GM12891 (cell line): ENCODE measurements at regions not wholly inside any gene's neighbourhood (a gene's known extent, or its start where the extent isn't known, plus 50 kb on each side); places are given as distances from the start of the nearest gene placed in this dataset.

ENCODE experiments used
- POLR2A ChIP-seq: IDR thresholded peaks from 2 replicates; pipeline ENCODE4 v1.6.1; 2011; ENCODE audit warnings: low read depth, low read length, control low read depth
- TAF1 ChIP-seq: IDR thresholded peaks from 2 replicates; pipeline ENCODE4 v1.6.1; 2011; ENCODE audit warnings: low read depth, low read length, control low read depth

DNA sequence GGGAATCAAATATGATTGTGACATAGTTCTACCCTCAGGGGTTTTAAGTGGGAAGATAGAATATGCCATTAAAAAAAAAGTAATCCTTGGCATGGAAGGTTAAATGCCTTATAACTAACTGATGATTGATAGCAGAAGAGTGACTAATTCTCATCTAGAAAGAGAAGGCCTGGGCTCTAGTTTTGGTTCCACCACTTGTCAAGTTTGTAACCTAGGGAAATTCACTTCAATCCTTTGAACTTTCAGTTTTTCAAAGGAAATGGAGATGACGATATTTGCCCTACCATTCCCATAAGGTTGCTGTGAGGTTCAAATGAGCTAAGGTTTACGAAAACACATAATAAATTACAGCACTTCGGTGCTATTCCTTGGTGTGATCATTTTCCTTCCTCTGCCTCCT is 88.5 kb downstream of the GPR88 start:
- no peak for TF ChIP-seq POLR2A
- no peak for TF ChIP-seq TAF1
